ENCODE measurements at regions not wholly inside any gene's neighbourhood (a gene's known extent, or its start where the extent isn't known, plus 50 kb on each side); places are given as distances from the start of the nearest gene placed in this dataset.

DNA sequence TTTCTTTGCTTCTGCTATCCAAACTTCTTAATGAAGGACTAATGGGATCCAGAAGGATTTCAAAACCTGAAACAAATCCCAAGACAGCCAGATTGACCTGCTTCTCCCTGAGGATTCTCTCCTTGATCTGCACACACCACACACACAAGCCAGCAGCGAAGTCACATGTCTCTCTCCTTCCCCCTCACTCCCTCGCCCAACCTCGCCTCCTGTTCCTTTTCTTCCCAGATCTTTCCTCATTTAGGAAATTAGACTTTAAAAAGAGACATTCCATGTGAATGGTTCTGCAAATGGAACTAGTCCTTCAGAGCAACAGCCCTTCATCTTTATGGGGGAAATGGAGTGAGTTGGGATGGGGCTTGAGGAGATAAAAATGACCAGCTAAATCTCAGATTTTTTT lies 639.1 kb upstream of the SETBP1 start:
- H3K4me1 Mint-ChIP-seq (ENCODE audit: low read depth, unreplicated experiment) = no peaks in the 10 kb centered on the region
- H3K36me3 Mint-ChIP-seq (ENCODE audit: insufficient read depth, unreplicated experiment) = no peaks in the 10 kb centered on the region
- H3K9me3 Mint-ChIP-seq (ENCODE audit: low read depth, unreplicated experiment) = no peaks in the 10 kb centered on the region
- intact Hi-C loops (cut with micrococcal nuclease; ENCODE audit: unreplicated experiment) = no loop called here
- CTCF ChIA-PET = interaction anchor here (0.7 kb wide), 1 partner anchor 38 kb away, joined by 3 read pairs; no protein-coding TSS in a partner anchor
- H3K4me3 Mint-ChIP-seq (ENCODE audit: low read depth, unreplicated experiment) = no peak overlapping the region
- no TSS peak for BruUV-seq (replicated peaks)
- no peak overlapping the region for H3K27ac Mint-ChIP-seq (ENCODE audit: unreplicated experiment)
- TF ChIP-seq CTCF (IDR thresholded peaks at IDR 0.05; ENCODE audit: unreplicated experiment) = no peak
- DNase-seq = no peak
- no peaks in the 10 kb centered on the region for H3K27me3 Mint-ChIP-seq (ENCODE audit: unreplicated experiment)

DNA sequence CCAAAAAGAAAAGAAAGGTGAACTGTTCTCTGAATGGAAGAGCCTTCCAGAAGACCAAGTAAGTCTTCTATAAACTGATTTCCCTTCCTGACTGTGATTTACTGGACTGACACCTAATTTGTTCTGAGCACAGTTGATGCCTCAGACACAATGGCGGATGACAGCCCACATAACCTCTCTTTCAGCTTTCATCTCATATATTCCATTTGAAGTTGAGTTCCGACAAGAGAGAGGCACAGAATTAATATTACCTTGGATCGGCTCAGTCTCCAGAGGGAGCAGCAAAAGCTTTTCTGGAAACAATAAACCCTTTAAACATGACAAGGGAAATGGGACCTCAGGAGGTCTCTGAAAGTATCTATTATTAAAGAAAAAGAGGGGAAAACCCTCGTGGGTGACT lies 638.7 kb upstream of the SETBP1 start:
- no peak for TF ChIP-seq CTCF (IDR thresholded peaks at IDR 0.05; ENCODE audit: unreplicated experiment)
- Mint-ChIP-seq H3K9me3 (ENCODE audit: low read depth, unreplicated experiment) (no peaks in the 10 kb centered on the region), H3K4me1 (ENCODE audit: low read depth, unreplicated experiment) (no peaks in the 10 kb centered on the region), H3K36me3 (ENCODE audit: insufficient read depth, unreplicated experiment) (no peaks in the 10 kb centered on the region), H3K4me3 (ENCODE audit: low read depth, unreplicated experiment) (no peak overlapping the region), H3K27ac (ENCODE audit: unreplicated experiment) (no peak overlapping the region), H3K27me3 (ENCODE audit: unreplicated experiment) (no peaks in the 10 kb centered on the region)
- CTCF ChIA-PET = no interaction called here
- DNase-seq = no peak
- no TSS peak for BruUV-seq (replicated peaks)
- intact Hi-C loops (cut with micrococcal nuclease; ENCODE audit: unreplicated experiment) = no loop called here

DNA sequence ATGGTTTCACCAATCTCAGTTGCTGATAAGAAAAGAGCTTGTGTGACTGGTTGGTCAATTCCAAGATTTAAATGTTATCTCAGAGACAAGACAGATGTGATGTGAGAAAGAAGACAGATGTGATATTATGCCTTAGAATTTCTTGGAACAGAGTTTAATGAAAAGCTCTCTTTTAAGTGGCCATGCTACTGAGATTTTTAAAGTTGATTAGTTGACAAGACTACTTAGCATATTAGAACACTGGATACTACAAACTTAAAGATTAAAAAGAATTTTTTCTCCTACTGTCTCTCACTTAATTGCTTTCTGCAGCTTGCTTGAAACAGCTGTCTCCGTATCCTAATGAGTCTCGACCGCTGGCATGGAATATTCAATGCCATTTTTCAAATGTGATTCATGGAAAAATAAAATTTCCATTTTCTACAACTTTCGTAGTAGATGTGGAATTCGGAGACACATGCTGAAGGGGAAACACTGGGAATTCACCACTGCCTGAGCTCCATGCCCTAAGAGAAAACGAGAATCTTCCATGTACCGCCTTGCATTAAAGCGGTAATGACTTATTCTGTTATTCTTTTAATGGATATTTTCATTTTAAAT lies 634.2 kb upstream of the SETBP1 start:
- no peak for DNase-seq
- no peaks in the 10 kb centered on the region for H3K27me3 Mint-ChIP-seq (ENCODE audit: unreplicated experiment)
- H3K4me3 Mint-ChIP-seq (ENCODE audit: low read depth, unreplicated experiment) = no peak overlapping the region
- H3K27ac Mint-ChIP-seq (ENCODE audit: unreplicated experiment) = no peak overlapping the region
- no peak for TF ChIP-seq CTCF (IDR thresholded peaks at IDR 0.05; ENCODE audit: unreplicated experiment)
- no TSS peak for BruUV-seq (replicated peaks)
- H3K4me1 Mint-ChIP-seq (ENCODE audit: low read depth, unreplicated experiment) = no peaks in the 10 kb centered on the region
- H3K36me3 Mint-ChIP-seq (ENCODE audit: insufficient read depth, unreplicated experiment) = no peaks in the 10 kb centered on the region
- H3K9me3 Mint-ChIP-seq (ENCODE audit: low read depth, unreplicated experiment) = no peaks in the 10 kb centered on the region
- intact Hi-C loops (cut with micrococcal nuclease; ENCODE audit: unreplicated experiment) = no loop called here
- CTCF ChIA-PET = no interaction called here

DNA sequence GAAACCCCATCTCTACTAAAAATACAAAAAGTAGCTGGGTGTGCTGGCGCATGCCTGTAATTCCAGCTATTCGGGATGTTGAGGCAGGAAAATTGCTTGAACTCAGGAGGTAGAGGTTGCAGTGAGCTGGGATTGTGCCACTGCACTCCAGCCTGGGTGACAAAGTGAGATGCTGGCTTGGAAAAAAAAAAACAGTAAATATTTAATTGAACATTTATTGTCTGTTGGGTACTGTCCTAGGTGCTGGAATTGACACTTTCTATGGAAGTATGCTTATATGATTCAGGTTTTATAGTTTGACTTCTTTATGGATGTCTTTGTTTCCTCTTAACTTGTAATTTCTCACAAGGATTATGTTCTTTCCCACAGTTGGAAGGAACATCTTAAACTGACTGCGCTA lies 633.1 kb upstream of the SETBP1 start:
- H3K27ac Mint-ChIP-seq (ENCODE audit: unreplicated experiment) = no peak overlapping the region
- CTCF ChIA-PET = no interaction called here
- no peak for TF ChIP-seq CTCF (IDR thresholded peaks at IDR 0.05; ENCODE audit: unreplicated experiment)
- no peaks in the 10 kb centered on the region for H3K36me3 Mint-ChIP-seq (ENCODE audit: insufficient read depth, unreplicated experiment)
- H3K27me3 Mint-ChIP-seq (ENCODE audit: unreplicated experiment) = no peaks in the 10 kb centered on the region
- BruUV-seq (replicated peaks) = no TSS peak
- no peak overlapping the region for H3K4me3 Mint-ChIP-seq (ENCODE audit: low read depth, unreplicated experiment)
- intact Hi-C loops (cut with micrococcal nuclease; ENCODE audit: unreplicated experiment) = no loop called here
- H3K9me3 Mint-ChIP-seq (ENCODE audit: low read depth, unreplicated experiment) = no peaks in the 10 kb centered on the region
- no peak for DNase-seq
- H3K4me1 Mint-ChIP-seq (ENCODE audit: low read depth, unreplicated experiment) = no peaks in the 10 kb centered on the region
